Trophoblast cell (in vitro differentiated cells and primary cell): ENCODE measurements at regions not wholly inside any gene's neighbourhood (a gene's known extent, or its start where the extent isn't known, plus 50 kb on each side); places are given as distances from the start of the nearest gene placed in this dataset.

Experiments
- DNase-seq, 2 donors: peaks; one replicate each; pipeline ENCODE4 v3.0.0-alpha.2; 2016
- H2AFZ ChIP-seq: 2 replicates; pipeline ENCODE4 v1.6.1; 2013; ENCODE audit warnings: low read length, moderate library complexity, mild to moderate bottlenecking; ENCODE audit not compliant: insufficient read depth, poor library complexity
- H2AK5ac ChIP-seq: 2 replicates; pipeline ENCODE4 v1.6.1; 2013; ENCODE audit warnings: mild to moderate bottlenecking, low read length
- H2BK120ac ChIP-seq: 2 replicates; pipeline ENCODE4 v1.6.1; 2013; ENCODE audit warnings: low read length, mild to moderate bottlenecking, moderate library complexity; ENCODE audit not compliant: insufficient read depth, poor library complexity
- H2BK12ac ChIP-seq: 2 replicates; pipeline ENCODE4 v1.6.1; 2013; ENCODE audit warnings: mild to moderate bottlenecking, low read length, moderate library complexity
- H2BK5ac ChIP-seq: 2 replicates; pipeline ENCODE4 v1.6.1; 2013; ENCODE audit warnings: low read length, low read depth, moderate library complexity, mild to moderate bottlenecking; ENCODE audit not compliant: poor library complexity
- H3K14ac ChIP-seq: 2 replicates; pipeline ENCODE4 v1.6.1; 2013; ENCODE audit warnings: mild to moderate bottlenecking, low read length
- H3K18ac ChIP-seq: 2 replicates; pipeline ENCODE4 v1.6.1; 2013; ENCODE audit warnings: mild to moderate bottlenecking, low read length
- H3K23ac ChIP-seq: 2 replicates; pipeline ENCODE4 v1.6.1; 2013; ENCODE audit warnings: low read length
- H3K27ac ChIP-seq: 2 replicates; pipeline ENCODE4 v1.5.1; 2013; ENCODE audit warnings: low read depth, mild to moderate bottlenecking, inconsistent platforms, low read length, moderate library complexity
- H3K27me3 ChIP-seq: 2 replicates; pipeline ENCODE4 v1.6.1; 2013; ENCODE audit warnings: inconsistent platforms, mild to moderate bottlenecking, low read length, moderate library complexity; ENCODE audit not compliant: insufficient read depth
- H3K36me3 ChIP-seq, 2 experiments: 1 replicate in 1 of 2; 2 replicates in 1 of 2; pipeline ENCODE4 v1.6.1; 2013; ENCODE audit warnings: low read length in 2 of 2, mild to moderate bottlenecking in 2 of 2, moderate library complexity in 1 of 2; ENCODE audit not compliant: insufficient read depth in 2 of 2, control insufficient read depth in 1 of 2
- H3K4ac ChIP-seq: 2 replicates; pipeline ENCODE4 v1.6.1; 2013; ENCODE audit warnings: low read depth, mild to moderate bottlenecking, low read length, moderate library complexity
- H3K4me1 ChIP-seq, 2 experiments: 1 replicate in 1 of 2; 2 replicates in 1 of 2; pipeline ENCODE4 v1.6.1; 2013; ENCODE audit warnings: low read length in 2 of 2, mild to moderate bottlenecking in 2 of 2, moderate library complexity in 1 of 2; ENCODE audit not compliant: insufficient read depth in 2 of 2, control insufficient read depth in 1 of 2
- H3K4me2 ChIP-seq: 2 replicates; pipeline ENCODE4 v1.6.1; 2013; ENCODE audit warnings: inconsistent platforms, mild to moderate bottlenecking, low read length, moderate library complexity
- H3K4me3 ChIP-seq: 2 replicates; pipeline ENCODE4 v1.5.1; 2013; ENCODE audit warnings: mild to moderate bottlenecking, low read depth, low read length, inconsistent platforms
- H3K79me1 ChIP-seq: one replicate; pipeline ENCODE4 v1.6.1; 2013; ENCODE audit warnings: low read length
- H3K79me2 ChIP-seq: 2 replicates; pipeline ENCODE4 v1.6.1; 2013; ENCODE audit warnings: low read length, mild to moderate bottlenecking; ENCODE audit not compliant: control insufficient read depth, insufficient read depth, poor library complexity
- H3K9ac ChIP-seq: 2 replicates; pipeline ENCODE4 v1.6.1; 2013; ENCODE audit warnings: mild to moderate bottlenecking, low read length
- H3K9me3 ChIP-seq: 2 replicates; pipeline ENCODE4 v1.6.1; 2013; ENCODE audit warnings: low read depth, mild to moderate bottlenecking, control low read depth, inconsistent platforms, low read length; ENCODE audit not compliant: insufficient read depth
- H4K12ac ChIP-seq: 2 replicates; pipeline ENCODE4 v1.6.1; 2013; ENCODE audit warnings: low read depth, mild to moderate bottlenecking, low read length, moderate library complexity
- H4K8ac ChIP-seq: 2 replicates; pipeline ENCODE4 v1.6.1; 2013; ENCODE audit warnings: low read depth, mild to moderate bottlenecking, low read length, moderate library complexity
- H4K91ac ChIP-seq: one replicate; pipeline ENCODE4 v1.6.1; 2013; ENCODE audit warnings: low read depth, mild to moderate bottlenecking, low read length, moderate library complexity
- WGBS: extraction: QIAGEN DNeasy Blood & Tissue Kit; methylation state at CpG from one replicate; pipeline ENCODE4 v1.1.7; 2013; ENCODE audit warnings: missing lambda C conversion rate; ENCODE audit not compliant: insufficient read length, insufficient coverage; ENCODE audit errors: extremely low coverage; 5-methylcytosine and 5-hydroxymethylcytosine counted together

DNA sequence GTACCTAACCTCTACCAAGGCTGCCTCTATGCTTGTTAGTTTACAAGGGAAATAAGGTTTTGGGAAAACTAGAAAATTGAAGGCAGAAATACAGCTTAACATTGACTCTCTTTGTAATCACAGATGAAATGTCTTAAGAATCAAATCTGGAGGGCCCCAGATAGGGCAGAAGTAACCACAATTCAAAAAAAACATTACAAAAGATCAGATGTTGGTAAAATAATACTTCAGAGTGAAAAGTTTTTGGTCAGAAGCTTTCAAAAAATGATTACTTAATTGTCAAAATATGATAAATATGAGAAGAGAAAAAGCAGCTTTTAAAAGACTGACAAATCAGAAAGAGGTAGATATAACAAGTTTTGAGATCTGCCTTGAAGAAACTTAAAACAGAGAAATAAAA lies 425.1 kb upstream of the NECTIN3 start:
- H3K27me3 ChIP-seq = no peaks in the 10 kb centered on the region
- H4K8ac ChIP-seq = no peak overlapping the region
- H3K79me2 ChIP-seq = no peaks in the 10 kb centered on the region
- no peak overlapping the region for H3K27ac ChIP-seq
- no peak for DNase-seq
- no peak overlapping the region for H3K4me2 ChIP-seq
- no peak overlapping the region for H2AFZ ChIP-seq
- H3K4ac ChIP-seq = no peak overlapping the region
- no peak overlapping the region for H4K12ac ChIP-seq
- no peaks in the 10 kb centered on the region for H3K36me3 ChIP-seq
- H3K9ac ChIP-seq = no peak overlapping the region
- no peak overlapping the region for H3K18ac ChIP-seq
- no peak overlapping the region for H2BK12ac ChIP-seq
- H3K79me1 ChIP-seq = no peaks in the 10 kb centered on the region
- H4K91ac ChIP-seq = no peak overlapping the region
- H3K4me1 ChIP-seq = no peaks in the 10 kb centered on the region
- H3K4me3 ChIP-seq = no peak overlapping the region
- no peak overlapping the region for H2BK5ac ChIP-seq
- H3K14ac ChIP-seq = no peak overlapping the region
- no peak overlapping the region for H3K23ac ChIP-seq
- H2BK120ac ChIP-seq = no peak overlapping the region
- no peak overlapping the region for H2AK5ac ChIP-seq
- H3K9me3 ChIP-seq = no peaks in the 10 kb centered on the region

DNA sequence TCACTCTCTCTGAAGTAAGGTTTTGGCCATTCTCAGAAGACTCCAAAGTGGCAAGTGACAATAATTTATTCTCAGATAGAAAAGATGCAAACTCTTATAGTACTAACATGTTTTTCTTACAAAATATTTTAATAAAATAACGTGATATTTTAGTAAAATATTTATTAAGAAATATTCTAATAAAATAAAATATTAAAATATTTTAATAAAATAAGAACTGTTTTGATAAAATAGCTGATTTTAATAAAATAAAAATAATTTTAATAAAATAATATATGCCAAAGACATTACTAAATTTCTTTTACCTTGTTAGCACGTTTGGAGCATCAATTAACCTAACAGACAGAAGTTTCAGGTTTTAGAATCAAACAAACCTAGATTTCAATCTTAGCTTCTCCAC lies 424.0 kb upstream of the NECTIN3 start:
- no CpG with 5 or more reads among the region's 2 CpGs for WGBS
- Histone ChIP-seq H2BK12ac (no peak overlapping the region), H3K4me1 (no peaks in the 10 kb centered on the region), H2AK5ac (no peak overlapping the region), H3K9ac (no peak overlapping the region), H3K14ac (no peak overlapping the region), H3K79me2 (no peaks in the 10 kb centered on the region), H2BK120ac (no peak overlapping the region), H2AFZ (no peak overlapping the region), H3K4ac (no peak overlapping the region), H4K91ac (no peak overlapping the region), H3K36me3 (no peaks in the 10 kb centered on the region), H3K9me3 (no peaks in the 10 kb centered on the region), H3K4me2 (no peak overlapping the region), H3K18ac (no peak overlapping the region), H3K4me3 (no peak overlapping the region), H4K12ac (no peak overlapping the region), H2BK5ac (no peak overlapping the region), H3K27me3 (no peaks in the 10 kb centered on the region), H4K8ac (no peak overlapping the region), H3K79me1 (no peaks in the 10 kb centered on the region), H3K27ac (no peak overlapping the region), H3K23ac (no peak overlapping the region)
- DNase-seq = no peak

DNA sequence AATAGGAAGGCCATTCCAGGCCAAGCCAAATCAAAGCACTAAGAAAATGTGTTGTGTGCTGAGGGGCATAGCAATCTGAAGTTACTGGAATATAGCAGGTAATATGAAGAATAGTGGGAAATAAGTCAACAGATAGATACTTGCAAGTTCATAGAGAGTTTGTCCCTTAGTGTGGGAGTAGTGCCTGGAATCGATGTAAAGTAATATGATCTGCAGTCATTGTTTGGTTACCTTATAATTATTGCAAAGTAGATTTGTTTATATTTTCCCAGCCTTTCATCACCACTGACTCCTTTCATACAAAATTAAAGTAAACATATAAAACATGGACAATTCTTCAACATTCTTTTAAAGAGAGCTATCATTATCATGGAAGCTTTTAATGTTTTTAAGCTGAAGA lies 420.9 kb upstream of the NECTIN3 start:
- no peaks in the 10 kb centered on the region for H3K79me2 ChIP-seq
- H3K4me1 ChIP-seq = no peaks in the 10 kb centered on the region
- no peak overlapping the region for H3K4ac ChIP-seq
- H3K18ac ChIP-seq = no peak overlapping the region
- no peak overlapping the region for H2AFZ ChIP-seq
- H4K8ac ChIP-seq = no peak overlapping the region
- no peaks in the 10 kb centered on the region for H3K36me3 ChIP-seq
- H3K9me3 ChIP-seq = no peaks in the 10 kb centered on the region
- H3K4me3 ChIP-seq = no peak overlapping the region
- no peak overlapping the region for H2BK5ac ChIP-seq
- no peak overlapping the region for H3K27ac ChIP-seq
- WGBS = no CpG with 5 or more reads among the region's 1 CpG
- H3K23ac ChIP-seq = no peak overlapping the region
- H4K12ac ChIP-seq = no peak overlapping the region
- no peak overlapping the region for H2AK5ac ChIP-seq
- no peak overlapping the region for H3K4me2 ChIP-seq
- H2BK120ac ChIP-seq = no peak overlapping the region
- H4K91ac ChIP-seq = no peak overlapping the region
- H3K79me1 ChIP-seq = no peaks in the 10 kb centered on the region
- DNase-seq = no peak
- no peak overlapping the region for H3K14ac ChIP-seq
- H3K9ac ChIP-seq = no peak overlapping the region
- no peaks in the 10 kb centered on the region for H3K27me3 ChIP-seq
- no peak overlapping the region for H2BK12ac ChIP-seq

DNA sequence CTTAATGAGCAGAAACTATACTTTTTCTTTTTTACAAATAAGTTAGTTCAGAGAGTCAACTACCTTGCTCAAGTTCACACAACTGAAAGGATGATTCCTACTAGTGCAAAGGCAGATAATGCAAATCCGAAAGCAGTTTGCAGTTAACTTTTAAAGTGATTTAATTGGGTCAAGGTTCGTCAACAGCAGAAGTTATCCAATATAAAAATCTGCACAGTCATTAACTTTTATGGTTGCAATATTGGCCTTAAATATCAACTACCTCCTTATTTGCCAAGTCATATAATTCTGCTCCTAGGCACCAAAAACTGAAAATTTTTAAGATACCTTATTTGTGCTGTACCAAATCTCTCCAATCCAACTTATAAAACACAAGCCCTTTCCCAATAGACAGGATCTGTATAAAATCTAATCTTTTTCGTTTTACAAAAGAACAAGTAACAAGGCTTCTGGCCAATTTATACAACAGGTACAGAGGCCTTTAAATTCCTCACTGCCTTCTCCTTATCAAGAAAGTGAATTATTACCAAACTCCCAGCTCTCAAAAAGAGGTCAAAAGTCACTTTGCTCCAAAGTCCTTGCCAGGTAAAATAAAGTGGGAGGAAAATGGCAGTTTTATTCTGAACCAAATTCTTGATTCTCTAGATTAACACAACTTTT lies 416.6 kb upstream of the NECTIN3 start:
- no peak for DNase-seq
- Histone ChIP-seq H3K14ac (no peak overlapping the region), H3K79me2 (no peaks in the 10 kb centered on the region), H3K36me3 (no peaks in the 10 kb centered on the region), H2AK5ac (no peak overlapping the region), H3K18ac (no peak overlapping the region), H2BK5ac (no peak overlapping the region), H3K4me1 (no peaks in the 10 kb centered on the region), H3K4me3 (no peak overlapping the region), H2AFZ (no peak overlapping the region), H3K4ac (no peak overlapping the region), H4K12ac (no peak overlapping the region), H4K8ac (no peak overlapping the region), H2BK12ac (no peak overlapping the region), H4K91ac (no peak overlapping the region), H3K23ac (no peak overlapping the region), H3K4me2 (no peak overlapping the region), H2BK120ac (no peak overlapping the region), H3K27ac (no peak overlapping the region), H3K79me1 (no peaks in the 10 kb centered on the region), H3K27me3 (no peaks in the 10 kb centered on the region), H3K9me3 (no peaks in the 10 kb centered on the region), H3K9ac (no peak overlapping the region)
- WGBS = no CpG with 5 or more reads among the region's 3 CpGs
